Activated CD4-positive, alpha-beta T cell treated with anti-CD3 and anti-CD28 coated beads, Interleukin-2, Interleukin-6, amounts not matched to agents 100 ng/mL and 50 ng/mL, durations not matched to agents 16 hours and 8 hours (primary cell): ENCODE measurements at regions not wholly inside any gene's neighbourhood (a gene's known extent, or its start where the extent isn't known, plus 50 kb on each side); places are given as distances from the start of the nearest gene placed in this dataset.
A peak's percentile ranks its signal among the peaks of the same experiment; 100 is the strongest.

Experiments used
- DNase-seq: peaks from one replicate; pipeline ENCODE4 v3.0.0-alpha.2; 2020

DNA sequence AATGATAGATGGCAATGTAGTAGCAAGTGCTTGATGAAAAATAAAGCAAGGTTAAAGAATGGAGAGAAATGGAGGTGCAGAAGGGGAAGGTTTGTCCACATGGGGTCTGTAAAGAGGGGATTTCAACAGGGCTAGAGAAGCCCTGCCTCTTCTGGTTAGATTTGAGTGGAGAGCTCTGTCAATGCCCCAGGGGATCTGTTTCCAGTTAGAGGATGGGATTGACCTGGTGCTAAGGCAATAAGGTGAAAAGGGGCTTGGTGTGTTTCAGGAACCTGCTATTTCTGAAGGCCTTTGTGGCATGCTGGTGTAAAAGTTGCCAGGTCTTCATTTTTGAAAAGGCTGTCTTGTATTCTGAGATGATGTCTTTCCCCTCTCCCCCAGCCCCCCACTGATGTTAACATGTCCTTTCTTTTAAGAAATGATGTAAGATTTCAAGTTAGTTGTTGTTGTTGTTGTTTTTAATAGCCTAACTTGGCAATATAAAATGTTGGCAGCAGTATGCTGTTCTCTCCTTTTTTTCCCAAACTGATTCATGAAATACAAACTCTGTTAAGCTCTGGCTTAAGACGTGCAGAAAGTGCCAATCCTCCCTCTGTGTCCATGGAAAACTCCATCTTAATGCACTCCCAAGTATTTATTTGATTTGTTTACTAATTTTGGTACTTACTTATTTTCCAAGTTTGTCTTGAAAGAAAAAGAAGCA, 370.3 kb upstream of the ADGRL2 start:
- no peak for DNase-seq

DNA sequence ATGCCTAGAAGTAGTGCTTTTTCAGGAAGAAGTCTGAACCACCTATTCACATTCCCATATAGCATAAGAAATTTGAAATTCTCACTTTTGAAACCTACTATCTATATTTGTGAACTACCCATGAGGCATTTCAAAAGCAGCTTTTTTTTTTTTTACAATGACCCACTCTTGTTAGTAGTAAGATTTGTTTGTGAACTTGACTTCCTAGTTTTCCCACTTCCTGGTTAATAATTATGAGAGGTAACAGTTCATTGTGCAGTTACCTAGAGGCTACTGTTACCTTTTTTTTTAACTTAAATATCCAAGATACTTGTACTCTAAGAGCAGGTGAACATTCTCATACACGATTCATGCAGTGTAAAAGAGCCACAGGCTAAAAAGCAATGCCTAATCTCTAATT, 371.7 kb upstream of the ADGRL2 start:
- no peak for DNase-seq

DNA sequence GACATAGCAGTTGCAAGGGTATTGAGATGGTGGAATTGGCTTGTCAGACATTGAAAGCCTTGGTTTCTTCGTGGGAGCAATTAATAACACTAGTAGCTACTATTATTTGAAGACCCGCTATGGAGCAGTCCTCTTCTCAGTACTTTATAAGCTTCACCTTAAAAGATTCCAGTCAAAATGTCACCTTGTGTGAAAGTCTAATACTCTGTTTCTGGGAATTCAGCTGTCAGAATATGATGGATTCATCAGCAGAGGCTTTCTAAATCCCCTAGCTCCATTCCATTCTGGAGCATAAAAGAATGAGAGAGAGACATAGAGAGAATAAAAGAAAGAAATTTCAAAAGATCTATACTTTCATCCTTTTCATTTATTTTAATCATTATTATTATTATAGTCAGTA, 375.9 kb upstream of the ADGRL2 start:
- no peak for DNase-seq

DNA sequence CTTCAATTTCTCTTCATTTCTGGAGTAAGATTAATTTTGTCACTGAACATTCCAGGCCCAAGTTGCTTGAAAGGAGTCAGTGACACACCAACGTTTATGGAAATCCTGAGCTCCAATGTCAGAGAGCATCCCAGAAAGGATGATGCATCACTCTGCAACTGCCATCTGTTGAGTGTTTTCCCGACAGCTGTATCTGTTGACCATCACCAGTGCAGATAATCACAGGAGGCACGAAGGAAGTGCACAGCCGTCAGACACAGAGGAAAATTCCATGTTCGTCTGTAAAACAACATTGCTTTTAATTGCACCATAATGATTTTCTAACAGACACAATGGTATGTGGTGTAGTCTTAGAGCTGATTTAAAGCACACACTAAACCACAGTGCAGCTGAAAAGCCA, 376.7 kb upstream of the ADGRL2 start:
- DNase-seq: no peak

DNA sequence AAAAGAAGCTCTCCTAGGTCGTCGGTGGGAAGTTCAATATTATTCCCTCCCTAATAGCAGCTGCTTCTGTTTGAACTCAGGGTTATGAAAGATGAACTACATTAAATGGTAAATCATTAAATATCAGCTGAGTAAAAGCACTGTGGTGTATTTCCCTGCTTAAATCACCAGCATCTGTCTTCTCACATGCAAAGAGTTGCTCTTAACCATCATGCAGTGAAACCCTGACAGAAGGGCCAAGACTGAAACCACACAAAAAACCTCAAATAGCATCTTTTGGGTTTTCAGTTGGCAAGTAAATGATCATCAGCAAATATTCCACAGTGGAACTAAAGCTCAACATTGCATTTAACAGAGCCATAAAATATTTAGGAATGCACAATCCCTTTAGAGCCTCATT, 380.0 kb upstream of the ADGRL2 start:
- no peak for DNase-seq

DNA sequence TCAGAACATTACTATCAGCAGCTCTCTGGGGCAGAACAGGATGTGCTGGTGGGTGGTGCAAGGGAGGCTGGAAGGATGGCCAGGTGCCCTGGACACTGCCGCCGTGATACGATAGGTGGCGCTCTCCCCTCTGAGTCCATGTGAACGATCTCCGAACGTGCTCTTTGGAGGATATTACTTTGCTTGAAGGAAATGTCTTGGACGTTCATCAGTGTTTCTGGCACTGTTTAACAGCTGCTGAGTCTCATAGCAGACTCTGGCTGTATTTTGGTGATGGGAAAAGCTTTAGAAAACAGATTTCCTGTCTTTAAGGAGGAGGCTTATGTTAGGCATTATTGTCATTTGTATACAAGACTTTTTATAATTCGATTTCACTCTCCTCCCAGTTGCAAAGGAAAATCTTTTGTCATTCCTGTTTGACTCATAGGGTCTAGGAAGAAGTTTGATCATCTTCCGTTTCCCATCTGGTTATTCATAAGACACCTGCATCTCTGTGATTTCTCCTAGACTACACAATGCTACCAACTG, 386.2 kb upstream of the ADGRL2 start:
- peak; percentile 46 for DNase-seq

DNA sequence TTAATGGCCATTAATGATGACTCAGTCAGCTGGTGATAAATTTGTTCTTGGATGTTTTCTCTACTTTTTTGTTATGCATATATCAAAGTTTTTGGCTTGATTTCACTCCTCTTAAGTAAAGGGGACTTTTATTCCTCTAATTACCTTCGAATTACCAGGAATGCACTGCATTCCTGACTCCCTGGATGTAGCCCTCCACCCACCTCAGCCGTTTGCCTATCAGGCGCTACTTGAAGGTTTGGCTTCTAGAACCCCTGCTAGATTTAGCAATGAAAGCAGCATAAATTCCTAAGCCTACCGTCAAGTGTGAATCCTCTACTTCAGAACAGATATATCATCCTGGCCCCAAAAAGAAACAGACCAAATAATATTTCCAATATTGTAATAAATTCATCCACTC, 387.8 kb upstream of the ADGRL2 start:
- no peak for DNase-seq

DNA sequence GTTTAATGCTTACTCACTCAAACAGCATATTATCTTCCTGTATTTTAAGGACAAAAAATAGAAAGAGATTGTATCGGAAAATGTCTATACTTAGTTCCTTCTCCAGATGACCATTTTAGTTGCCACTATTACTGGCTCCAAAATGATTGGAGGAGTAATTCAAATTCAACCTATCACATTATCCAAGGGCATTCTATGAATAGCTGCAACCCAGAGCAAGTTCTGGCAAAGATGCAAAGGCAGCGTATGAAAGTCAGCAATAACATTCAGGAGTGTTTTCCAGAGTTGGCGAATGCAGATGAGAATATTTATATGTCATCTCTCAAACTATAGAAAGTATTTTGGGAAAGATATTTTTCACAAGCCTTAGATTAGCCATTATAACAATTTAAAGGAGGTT, 389.8 kb upstream of the ADGRL2 start:
- no peak for DNase-seq

DNA sequence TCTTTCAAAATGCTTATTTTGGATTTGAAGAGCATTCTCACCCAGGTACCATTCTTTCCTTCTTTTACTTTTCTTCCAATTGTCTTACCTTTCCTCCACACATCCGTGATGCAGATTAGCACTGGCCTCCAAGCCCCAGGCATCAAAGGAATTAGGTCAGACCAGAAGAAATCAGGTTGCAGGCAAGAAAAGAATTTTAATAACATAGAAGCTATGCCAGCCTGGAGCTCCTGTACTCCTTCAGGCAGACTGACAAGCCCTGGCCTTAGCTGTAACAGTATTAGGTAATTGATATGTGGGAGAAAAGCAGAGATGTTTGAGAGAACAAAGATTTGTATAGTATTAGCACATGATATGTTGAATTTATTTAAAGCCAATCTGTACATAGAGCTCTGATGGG, 390.4 kb upstream of the ADGRL2 start:
- no peak for DNase-seq

DNA sequence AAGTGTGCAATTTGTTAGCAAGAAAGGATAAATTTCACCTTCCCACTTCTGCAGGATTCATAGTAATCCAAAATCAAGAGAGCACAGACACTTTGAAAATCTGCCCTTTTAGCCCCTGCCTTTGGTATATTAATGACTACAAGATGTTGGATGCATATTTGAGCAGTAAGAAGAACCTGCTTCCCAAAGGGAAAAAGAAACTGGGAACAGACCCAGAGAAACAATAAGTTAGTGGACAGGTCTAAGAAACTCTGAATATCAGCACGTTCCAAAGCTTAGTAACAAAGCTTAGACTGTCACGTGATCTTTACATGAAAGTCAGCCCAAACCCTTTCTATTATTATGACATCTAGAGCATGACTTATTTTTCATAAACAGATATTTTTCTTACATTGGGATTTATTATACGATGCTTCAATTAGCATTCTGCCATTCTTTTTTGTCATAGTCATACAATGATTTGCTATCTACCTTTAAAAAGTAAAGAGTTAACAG, 390.9 kb upstream of the ADGRL2 start:
- no peak for DNase-seq

DNA sequence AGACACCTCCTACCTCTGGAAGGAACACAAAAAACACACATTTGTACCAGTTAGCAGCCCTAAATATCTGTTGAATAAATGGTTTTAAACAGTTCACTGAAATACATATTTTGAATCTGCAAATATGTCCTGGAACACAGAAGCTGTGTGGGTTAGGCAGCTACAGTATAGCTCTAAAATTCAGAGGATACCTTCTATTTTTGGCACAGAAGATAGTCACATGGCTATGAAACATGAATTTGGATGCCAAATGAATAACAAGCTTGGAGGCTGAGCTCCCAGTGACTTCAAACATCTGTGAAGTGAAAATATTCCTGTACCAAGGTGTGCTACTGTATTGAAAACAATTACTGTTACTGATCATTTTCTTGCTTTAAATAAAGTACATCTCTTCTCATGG, 391.5 kb upstream of the ADGRL2 start:
- DNase-seq: no peak

DNA sequence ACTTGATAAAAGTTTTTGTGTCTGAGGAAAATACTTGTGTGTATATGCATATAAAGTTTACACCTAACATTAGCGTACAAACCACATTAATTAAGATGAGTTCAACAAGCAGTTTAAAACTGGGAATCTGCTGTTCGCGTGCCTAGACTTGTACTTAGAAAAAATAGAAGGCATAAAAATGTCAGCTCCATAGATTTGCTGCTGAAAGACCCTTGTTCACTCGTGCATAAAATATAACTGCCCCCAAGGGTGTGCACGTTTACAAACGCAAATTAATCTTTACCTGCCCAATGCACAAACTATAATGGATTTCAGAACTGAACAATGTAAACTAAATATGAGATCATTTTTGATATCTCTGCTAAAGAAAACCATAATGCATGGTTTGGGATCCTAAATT, 392.3 kb upstream of the ADGRL2 start:
- no peak for DNase-seq

DNA sequence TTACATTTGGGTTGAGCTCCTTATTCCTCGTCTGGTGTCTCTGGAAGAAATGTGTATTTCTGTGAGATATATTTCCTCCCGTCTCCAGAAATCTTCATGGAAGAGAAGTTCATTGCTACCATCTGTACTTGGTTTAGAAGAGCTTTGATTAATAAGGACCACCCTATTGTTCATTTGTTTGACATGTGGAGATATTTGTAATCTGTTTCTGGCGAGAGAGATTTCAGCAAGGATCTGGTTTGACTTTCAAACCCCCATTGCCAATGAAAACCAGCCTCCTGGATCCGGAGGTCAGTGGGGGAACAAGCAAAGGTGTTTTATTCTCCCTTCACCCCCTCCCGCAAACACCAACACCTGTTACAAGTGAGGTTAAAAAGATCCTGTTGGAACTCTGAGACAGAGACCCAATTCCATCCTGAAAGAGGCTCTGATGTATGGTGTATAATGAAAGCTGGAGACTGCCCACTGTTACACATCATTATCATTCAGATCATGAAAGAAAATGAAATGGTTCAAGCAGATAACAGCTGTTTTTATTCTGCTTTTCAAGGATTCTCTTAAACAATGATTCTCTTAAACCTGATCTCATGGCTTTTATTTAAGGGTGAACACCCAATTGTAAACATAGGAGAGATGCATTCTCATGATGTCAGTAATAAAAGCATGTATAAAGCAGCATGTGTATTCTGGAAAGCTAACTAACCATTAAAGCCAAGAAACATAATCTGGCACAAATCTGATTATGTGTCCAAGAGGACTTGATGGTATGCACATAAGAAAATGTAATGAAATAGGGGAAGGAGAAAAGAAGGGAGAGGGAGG, 393.5 kb upstream of the ADGRL2 start:
- DNase-seq: no peak

DNA sequence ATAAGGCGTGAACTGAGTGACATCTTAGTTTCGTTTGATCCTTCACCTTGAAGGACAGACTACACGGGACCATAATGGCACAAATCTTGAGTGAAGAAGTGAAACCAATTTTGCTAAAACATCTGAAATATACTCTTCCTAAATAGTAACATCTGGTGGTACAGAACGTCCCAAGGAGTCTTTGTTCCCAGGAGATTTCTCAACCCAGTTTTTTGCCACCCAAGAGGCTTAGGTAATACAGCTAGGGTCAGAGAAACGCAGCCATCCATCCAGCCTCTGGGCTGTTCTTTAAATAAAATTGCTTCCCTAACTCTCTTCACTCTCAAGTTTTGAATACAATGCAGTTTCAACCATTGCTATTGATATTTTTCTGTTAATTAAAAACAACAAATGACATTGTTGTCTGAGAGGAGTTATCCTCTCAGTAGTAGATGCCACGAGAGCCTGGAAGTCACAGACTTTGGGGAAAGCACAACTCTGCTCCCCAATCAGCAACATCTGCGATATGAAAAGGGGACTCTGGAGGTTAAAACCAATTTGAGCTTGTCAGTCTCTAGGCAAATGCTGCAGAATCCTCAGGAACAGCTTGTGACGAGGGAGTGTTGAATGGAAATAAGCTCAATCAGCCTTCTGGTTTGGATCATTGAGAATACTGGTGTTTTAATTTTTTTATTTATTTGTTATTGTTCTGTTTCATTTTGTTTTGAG, 394.3 kb upstream of the ADGRL2 start:
- no peak for DNase-seq

DNA sequence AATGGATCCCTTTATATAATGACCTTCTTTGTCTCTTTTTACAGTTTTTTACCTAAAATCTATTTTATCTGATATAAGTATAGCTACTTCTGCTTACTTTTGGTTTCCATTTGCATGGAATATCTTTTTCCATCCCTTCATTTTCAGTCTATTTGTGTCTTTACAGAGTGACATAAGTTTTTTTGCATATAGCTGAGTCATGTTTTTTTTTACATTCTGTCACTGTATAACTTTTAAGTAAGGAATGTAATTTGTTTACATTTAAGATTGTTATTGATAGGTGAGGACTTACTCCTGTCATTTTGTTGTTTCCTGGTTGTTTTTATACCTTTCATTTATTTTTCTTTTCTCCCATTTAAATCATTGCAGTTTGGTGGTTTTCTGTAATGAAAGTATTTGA, 402.7 kb upstream of the ADGRL2 start:
- no peak for DNase-seq

DNA sequence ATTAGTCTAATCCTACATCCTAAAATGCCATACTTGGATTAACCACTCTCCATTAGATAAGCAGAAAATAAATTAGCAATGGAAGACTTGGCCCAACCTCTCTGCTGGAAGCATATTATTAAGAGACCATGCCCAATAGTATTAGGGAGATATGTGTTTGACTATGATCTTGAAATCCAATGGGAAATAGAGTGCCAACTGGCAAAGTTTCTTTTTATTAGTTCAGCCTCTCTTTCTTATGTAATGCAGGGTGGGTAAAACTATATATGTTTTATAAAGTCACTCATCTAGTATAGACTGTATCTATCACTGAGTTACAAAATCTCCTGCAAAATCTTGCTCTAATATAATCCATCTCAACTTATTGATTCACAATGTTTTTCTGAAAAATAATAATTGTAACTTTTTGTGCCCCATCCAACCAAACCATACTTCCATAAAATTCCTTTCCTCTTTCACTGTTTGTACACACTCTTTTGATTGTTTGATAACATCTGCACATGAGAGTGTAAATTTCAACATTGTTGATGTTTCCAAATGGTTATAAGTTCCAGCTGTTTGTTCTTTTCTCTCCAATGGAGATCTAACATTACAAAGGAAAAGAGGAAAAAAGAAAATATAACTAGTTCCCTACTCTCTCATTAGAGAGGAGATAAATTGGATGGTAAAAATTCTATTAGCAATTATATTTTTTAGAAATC, 408.1 kb upstream of the ADGRL2 start:
- no peak for DNase-seq

DNA sequence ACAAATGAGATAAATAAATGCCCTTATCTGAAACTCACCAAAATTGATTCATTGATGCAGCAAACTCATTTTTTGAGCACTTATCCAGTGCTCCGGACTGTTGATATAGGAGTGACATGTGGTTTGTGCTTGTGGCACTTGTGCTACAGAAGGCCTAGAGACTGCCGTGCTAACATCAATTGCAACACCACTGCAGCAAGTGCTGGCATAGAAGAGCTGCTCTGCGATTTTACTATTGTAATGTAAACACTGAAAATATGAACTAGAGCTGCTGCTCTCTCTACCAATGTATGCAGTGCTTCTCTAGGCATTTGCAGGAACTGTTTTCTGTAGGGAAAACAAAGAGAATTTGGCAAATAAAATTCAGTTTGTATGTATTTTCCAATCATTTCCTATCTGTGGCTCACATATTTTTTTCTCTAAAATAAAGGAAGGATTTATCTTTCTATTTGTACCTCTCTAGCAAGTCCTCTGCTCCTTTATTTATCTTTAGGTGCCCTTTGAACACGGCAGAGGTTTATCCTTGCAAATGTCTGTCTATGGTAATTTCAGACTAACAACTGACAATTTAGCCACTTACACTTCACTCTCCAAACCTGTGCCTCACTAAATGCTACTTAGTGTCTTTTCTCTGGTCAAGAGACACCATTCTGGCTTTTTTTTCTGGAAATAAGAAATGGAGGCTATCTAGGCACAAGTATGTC, 409.5 kb upstream of the ADGRL2 start:
- DNase-seq: no peak

DNA sequence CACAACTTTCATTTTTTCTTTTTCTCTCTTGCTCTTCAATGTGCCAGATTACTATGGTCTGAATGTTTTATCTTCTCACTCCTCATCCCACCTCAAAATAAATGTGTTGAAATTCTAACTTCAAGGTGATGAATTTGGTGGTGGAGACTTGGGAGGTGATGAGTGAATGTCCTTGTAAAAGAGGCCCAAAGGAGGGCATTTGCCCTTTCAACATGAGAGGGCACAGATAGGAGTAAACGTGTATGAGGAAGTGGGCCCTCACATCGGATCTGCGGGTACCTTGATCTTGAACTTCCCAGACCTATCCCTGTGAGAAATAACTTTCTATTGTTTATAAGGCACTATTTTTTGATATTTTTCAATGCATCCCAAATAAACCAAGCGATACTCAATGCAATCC, 412.3 kb upstream of the ADGRL2 start:
- DNase-seq: no peak

DNA sequence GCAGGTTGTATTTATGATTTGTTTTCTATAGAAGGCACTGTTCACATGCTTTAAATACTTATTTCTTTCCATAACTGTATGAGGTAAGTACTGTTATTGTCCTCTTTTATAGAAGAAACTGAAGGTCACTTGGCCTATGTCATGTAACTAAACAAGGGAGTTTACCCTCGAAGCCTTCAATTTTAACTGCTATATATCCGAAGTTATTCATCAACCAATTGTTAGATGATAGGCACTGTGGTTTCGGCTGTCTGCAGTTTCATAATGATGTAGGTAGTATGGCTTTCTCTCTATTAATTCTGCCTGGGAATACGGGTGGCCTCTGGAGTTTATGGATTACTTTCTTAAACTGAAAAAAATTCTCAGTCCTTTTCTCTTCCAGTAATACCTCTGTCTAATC, 413.3 kb upstream of the ADGRL2 start:
- DNase-seq: no peak

DNA sequence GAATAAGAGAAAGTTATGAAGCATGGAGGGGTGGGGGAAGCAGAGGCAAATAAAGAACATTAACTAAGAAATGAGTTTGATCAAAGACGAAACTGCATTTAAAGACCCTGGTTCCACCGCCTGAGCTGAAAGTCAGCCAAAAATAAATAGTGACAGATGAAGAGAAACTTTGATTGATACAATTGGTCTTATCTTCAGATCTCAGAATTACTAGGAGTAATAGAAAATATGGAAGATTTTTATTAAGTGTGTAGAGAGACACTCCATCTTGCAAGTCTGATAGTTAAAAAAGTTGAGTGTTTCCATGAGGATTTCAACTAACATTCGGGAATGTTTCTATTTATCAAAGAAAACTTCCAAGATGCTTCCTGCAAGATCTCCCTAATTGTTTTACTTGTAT, 418.2 kb upstream of the ADGRL2 start:
- no peak for DNase-seq

DNA sequence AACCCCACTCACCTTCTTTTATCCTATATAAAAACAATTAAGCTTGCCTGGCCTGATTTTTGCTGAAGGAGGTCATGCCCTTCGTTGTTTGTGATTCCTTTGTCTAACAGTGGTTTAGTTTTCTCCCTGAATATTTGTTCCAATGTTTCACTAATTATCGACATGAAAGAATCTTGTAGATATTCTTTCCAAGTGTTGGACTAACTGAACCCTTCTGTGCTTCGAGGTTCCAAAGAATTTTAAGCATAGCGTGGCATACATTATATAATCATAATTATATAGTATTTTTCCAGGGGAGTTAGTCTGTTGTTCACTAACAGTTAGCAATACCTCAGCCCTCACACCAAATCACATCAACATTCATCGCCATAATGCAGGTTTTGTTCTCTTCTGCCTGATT, 418.9 kb upstream of the ADGRL2 start:
- no peak for DNase-seq

DNA sequence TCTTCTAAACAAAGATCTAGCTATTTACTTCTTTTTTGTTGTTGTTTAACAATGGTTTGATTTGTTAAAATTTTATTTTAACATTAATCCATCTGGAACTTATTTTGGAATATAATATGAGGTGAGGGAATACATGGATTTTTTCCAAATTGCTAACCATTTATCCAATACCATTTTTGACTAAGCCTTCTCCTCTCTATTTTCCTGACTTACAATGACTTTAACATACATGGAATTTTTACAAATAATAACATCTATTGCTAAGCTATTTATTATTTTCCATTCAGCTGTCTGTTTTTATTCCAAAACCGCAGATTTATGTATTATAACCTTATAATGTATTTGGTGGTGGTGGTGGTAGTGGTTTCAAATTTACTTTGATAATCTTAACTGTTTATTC, 420.3 kb upstream of the ADGRL2 start:
- no peak for DNase-seq
